ENCODE measurements at regions not wholly inside any gene's neighbourhood (a gene's known extent, or its start where the extent isn't known, plus 50 kb on each side); places are given as distances from the start of the nearest gene placed in this dataset.

DNA sequence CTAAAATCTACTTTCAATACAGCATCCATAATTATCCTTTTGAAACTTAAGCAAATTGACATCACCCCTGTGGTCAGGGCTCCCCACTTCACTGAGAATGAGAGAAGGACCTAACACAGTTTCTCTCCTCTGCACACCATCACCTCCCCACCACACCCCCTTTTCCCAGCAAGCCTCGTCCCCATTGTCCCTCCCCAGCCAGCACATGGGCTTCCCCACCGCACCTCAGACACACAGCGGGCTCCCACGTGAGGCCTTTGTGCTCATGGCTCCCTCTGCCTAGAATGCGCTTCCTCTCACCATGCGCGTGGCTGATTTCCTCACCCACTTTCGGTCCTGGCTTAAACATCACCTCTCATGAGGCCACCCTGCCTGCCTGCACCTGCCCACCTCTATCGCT, 639.0 kb upstream of the FRG1 start:
- no peak for DNase-seq

DNA sequence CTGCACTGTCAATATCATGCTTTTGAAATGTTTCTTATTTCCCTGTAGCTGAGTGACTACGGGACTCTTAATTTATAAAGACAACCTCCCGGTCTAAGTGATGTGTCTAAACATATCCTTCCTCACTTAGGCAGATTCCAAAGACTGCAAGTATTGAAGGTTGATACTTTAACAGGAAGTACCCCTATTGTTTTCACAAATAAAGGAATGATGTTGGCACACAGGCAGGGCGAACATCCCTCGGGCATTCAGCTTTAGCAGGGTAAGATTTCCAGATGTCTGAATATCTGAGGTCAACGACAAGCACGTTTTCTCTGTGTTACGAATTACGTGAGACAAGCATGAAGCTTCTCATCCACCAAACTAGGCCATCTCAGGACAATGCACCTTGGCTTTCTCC, 638.0 kb upstream of the FRG1 start:
- no peak for DNase-seq

DNA sequence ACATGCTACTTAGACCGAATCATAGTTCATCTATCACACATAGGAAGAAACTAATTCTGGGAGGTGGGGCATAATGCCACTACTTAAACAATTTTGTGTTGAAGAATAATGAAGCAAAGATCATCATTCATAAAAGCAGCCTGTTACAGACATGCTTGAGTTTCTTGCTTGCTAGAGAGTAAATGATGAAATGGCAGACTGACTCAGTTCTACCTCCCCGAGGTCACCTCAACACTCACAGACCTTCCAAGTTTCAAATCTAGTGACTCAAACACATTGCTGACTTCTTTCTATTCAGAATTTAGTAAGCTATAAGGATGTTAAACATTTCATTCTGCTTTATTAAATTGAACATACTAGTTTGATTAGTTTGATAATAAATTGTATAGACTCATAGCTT, 636.5 kb upstream of the FRG1 start:
- DNase-seq, result peak; percentile 58

DNA sequence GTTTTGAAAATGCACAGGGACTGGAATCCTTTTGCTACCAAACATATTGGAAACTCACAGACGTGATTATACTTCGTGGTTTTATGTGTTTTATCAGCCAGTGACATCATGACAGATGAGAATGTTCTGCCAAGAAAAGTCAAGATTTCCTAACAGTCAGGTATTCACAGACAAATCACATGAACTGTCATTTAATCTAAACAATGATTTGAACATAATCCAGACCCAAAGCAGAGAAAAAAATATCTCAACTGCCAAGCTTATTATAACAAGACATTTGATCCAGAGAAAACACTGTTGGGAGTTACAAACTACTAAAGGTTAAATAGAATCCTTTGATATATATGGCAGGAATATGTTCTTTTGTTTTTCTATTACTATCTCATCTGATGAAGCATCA, 635.9 kb upstream of the FRG1 start:
- peak; percentile 72 for DNase-seq

DNA sequence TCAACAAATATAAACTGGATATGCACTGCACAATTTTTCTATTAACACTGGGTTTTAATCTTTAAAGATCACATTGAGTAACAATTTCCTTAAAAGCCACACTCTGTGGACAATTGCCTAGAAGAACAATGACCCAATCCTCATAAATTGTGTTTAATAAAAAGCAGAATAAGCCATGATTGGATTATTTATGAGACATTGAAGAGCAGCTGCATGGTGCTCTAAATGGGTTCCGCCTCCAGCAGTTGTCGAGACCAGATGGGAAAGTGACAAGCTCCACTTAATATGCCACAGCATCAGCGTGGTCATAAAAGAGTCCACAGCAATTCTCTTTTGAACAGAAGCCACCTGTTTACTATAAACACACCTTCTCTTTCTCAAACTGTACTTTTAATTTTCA, 635.2 kb upstream of the FRG1 start:
- peak; percentile 34 for DNase-seq

DNA sequence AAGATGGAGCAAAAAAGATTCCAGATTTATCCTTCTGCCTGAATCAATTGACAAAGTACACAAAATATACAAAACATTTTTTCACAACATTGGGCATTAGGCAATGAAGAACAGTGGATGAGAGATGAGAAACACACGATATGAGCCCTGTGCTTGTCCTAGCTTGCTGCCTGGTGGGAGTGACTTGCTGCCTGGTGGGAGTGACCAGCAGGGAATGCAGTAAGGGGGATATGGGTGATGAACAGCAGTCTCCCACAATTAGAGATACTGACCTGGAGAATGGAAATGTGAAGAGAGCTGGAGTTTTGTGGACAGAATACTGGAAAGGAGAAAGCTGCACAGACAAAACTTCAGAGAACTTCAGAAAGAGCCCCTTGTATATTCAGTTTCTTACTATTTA, 629.4 kb upstream of the FRG1 start:
- no peak for DNase-seq

DNA sequence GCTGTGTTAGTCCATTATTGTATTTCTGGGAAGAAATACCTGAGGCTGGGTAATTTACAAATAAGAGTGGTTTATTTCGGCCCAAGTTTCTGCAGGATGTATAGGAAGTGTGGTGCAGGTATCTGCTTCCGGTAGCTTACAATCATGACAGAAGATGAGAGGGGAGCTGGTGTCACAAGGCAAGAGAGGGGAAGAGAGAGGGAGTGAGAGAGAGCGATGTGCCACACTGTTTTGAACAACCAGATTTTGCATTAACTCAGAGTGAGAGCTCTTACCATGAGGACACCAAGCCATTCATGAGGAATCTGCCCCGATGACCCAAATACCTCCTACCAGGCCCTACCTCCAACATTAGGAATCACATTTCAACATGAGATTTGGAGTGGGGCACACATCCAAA, 627.6 kb upstream of the FRG1 start:
- DNase-seq, result no peak

DNA sequence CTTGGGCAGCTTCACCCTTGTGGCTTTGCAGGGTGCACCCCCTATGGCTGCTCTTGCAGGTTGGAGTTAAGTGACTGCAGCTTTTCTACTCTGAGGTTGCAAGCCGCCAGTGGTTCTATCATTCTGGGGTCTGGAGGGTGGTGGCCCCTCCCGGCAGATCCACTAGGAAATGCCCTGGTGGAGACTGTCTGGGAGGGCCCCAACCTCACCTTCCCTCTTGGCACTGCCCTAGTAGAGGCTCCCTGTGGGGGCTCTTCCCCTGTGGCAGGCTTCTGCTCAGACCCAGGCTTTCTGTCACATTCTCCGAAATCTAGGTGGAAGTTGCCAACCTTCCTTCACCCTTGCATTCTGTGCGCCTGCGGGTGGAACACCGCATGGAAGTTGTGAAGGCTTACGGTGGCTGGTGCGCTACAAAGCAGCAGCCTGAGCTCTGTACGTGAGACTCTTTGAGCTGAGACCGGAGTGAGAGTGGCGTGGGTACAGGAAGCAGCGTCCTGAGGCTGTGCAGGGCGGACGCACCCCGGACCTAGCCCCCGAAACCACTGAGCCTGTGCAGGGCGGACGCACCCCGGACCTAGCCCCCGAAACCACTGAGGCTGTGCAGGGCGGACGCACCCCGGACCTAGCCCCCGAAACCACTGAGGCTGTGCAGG, 626.7 kb upstream of the FRG1 start:
- no peak for DNase-seq

DNA sequence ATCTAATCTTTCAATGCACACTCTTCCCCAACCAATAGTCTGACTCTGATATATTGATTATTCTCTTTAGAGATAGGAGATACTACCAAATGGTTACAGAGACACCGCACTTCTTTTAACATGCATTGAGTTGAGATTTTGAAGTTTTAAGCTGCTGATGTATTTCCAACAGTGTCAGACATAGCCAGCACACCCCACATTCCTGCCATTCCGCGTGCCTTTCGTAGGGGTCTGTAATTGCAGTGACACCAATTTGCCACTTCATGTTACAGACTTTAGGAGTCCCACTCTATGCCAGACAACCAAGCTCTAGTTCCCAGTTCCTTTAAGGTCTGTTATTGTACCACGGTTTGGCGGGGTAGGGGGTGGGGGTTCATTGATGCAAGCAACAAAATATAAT, 618.2 kb upstream of the FRG1 start:
- no peak for DNase-seq

DNA sequence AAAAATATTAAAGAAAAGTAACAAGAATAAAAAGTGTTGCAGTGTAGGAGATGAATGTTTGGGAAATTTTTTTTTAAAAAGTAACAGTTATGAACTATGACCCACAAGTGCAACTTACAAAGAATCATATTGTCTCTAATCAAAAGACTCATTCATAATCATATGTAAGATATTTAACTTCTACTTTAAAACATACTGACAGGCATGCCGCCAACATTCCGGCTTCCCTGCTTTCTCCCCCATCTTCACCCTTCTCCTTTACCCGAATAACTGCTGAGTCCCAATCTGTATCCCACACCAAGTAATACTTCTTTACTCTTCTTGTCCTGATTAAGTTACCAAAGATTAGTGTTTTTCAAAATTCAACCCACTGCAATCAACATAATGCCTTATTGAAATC, 598.8 kb upstream of the FRG1 start:
- DNase-seq, result no peak

DNA sequence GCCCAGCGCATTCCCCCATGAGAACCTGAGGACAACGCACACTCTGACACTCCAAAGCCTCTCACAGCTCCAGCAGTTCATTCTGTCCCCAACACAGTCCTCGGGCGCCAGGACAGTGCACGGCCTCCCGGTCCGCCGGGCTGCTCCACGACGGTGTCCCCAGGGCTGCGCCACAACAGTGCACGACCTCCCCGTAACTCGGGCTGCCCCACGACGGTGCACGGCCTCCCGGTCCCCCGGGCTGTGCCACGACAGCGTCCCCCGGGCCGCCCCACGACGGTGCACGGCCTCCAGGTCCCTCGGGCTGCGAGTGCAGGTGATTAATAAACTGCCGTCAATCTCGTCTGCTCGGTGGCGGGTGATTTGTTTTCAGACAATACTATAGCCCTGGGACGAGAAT, 585.1 kb upstream of the FRG1 start:
- no peak for DNase-seq

DNA sequence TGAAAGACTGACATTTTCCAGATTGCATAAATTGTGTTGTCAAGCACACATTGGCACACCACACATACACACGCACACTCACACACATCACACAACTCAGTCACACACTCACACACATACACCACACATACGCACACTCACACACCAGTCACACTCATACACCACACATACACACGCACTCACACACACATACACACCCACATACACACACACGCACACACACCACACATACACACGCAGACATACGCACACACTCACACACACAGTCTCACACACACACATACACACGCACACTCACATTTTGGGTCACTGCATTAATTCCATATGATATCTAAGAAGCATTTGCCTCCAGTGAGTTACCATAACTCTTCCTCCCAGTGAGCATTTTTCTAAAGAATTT, 578.3 kb upstream of the FRG1 start:
- no peak for DNase-seq

DNA sequence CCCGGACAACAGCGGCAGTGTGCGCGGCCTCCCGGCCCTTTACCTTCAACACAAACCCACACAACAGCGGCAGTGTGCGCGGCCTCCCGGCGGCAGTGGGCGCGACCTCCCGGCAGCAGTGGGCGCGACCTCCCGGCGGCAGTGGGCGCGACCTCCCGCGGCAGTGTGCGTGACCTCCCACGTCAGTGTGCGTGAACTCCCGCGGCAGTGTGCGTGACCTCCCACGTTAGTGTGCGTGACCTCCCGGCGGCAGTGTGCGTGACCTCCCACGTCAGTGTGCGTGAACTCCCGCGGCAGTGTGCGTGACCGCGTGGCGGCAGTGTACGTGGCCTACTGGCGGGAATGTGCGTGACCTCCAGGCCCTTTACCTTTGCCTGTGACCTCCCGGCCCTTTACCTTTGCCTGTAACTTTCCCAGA, 576.6 kb upstream of the FRG1 start:
- no peak for DNase-seq

DNA sequence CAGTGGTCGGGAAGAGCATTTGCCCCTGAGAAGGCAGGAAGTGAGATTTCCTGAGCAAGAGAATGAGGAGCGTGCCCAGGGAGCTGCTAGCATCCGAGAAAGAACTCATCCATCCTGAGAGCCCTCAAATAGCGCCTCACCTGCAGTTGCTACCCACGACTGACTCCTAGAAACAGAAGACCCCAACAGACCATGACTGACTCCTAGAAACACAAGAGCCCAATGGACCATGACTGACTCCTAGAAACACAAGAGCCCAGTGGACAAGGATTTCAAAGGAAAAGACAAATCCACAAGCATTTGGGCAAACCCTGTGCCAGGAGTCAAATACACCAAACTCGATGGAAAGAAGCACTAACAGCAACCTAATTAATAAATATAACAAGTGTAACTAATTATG, 575.2 kb upstream of the FRG1 start:
- DNase-seq, result no peak

DNA sequence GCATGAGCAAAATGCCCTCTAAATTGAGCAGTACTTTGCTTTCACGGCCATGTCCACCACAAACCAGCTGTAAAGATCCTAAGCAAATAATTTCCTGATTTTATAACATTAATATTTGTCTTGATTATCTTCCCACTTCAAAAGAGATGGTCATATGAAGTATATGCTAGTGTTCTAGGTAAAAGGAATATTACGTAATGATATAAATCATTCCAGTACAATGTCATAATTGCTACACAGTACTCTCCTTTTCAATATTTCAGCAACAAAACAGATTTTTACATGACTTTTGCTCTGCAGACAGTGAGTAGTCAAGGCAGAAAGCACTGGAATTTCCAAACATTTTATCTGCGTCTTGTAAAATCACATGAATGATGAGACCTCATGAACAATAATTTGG, 572.8 kb upstream of the FRG1 start:
- DNase-seq, result no peak

DNA sequence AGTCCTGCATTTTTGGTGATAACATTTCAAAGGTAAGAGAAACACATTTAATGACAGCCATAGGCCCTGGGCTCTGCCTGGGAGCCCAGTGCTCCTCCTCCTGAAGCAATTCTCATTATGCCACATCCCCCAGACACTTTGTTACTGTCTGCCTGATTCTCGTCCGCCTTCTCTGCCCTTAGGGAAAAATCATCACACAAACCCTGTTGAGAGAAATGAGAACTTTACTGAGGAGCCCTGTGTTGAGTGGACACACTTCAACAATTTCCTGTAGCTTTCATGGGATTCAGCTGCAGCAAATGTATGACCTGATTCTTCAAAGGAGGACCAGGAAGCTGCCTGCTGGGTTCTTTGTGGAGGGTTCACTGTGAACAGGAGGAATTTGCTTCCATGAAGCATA, 566.5 kb upstream of the FRG1 start:
- DNase-seq, result no peak

DNA sequence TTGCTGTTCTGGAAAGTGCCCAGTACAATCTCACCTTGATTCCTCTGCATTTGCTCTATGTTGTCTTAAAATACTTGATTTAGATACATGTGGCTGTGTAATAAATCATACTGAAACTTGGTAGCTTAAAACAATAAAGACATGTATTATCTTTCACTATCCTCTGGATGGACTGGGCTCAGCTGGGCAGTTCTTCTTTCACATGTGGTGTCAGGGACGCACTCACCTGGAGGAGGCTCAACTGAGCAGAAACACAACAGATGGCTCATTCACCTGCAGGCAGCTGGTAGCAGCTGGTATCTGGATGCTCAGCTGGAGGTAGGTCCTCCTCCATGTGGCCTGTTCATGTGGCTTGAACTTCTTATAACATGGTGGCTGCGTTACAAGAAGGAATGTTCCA, 563.8 kb upstream of the FRG1 start:
- DNase-seq, result no peak

DNA sequence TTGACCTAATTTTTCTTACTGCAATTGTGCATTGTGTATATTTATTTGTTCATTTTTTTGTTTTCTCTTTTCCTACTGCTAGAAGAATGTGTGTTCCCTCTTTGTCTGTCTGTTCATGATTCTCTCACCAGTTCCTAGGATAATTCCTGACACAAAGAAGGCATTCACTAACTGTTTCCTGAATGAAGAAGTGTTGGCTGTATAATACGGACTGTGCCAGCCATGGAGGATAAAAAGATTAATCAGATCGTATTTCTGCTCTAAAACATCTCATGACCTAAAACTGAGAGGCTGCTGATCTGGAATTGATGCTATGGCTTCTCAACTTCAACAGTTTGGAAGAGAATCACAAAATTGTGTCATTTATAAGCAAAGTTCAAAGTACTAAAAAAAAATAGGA, 563.1 kb upstream of the FRG1 start:
- no peak for DNase-seq

DNA sequence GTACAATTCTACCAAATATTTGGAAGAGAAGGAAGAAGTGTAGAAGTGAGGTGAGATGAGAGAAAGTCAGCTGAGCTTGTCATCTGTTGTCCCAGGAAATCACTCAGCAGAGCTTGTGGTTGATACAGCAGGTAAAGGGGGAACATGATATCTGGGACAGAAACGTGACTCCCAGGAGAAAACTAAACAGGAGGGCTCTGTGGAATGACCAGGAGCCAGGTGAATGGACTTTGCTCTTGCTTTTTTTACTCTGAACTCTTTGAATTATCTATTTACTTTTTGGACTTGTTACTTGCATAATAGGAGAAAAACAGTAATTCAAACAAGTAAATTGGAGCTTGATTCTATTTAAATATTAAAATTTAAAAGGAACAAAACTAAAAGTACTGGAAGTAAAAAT, 555.6 kb upstream of the FRG1 start:
- no peak for DNase-seq

DNA sequence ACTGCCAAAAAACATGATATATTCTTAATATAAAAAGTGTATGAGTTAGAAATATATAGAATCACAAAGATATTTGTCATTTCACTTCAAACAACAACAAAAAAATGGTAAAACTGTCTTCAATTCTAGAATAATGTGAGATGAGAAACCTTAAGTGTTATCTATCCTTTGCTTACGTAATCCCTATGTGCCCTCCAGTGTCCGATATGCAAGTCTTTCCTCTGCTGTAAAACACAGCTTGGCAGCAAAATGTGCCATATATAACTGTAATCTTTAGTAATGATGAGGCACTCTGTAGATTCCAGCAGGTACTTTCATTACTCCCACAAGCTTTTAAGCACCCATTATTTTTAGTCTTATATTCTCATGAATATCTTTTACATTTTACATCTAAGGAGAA, 555.1 kb upstream of the FRG1 start:
- DNase-seq, result no peak

DNA sequence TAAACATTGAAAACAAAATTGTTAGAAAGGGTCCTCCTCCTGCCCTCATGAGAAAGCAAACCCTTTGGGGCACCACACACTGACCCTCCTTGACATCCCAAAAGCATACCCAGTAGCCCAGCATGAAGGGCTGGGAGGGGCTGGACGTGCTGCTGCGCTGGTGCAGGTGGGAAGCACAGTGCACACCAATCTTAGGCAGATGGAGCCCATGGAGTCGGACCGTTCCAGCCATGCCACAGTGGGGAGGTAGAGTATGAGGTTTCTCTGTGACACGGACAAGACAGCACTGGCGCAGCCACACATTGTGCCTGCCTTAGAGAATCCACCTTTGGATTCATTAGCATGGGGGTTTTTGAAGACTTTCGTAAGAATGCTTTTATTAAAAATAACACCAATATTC, 544.2 kb upstream of the FRG1 start:
- DNase-seq, result no peak

DNA sequence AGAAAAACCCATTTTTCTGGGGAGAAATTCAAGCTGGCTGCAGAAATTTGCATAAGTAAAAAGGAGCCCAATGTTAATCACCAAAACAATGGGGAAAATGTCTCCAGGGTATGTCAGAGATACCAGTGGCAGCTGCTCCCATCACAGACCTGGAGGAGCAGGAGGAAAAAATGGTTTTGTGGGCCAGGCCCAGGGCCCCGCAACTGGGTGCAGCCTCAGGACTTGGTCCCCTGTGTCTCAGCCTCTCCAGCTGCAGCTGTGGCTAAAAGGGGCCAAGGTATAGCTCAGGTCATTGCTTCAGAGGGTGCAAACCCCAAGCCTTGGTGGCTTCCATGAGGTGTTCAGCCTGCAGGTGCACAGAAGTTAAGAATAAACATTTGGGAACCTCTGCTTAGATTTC, 536.4 kb upstream of the FRG1 start:
- no peak for DNase-seq

DNA sequence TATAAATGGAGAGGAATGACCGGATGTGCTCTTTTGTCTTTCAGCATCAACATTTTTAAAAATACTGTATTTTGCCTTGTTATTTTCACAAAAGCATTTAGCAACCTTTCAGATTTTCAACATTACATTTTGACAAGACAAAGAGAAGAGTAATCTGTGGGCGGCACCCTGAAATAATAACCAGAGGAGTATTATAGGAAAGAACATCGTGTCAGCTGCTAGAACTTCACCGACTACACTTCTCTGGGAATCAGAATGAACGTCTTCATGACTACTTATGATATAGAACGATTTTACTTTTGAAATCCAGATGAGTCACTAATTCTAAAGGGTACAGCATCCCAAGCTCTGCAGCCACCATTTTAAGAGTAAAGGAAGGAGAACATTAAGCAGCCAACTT, 531.5 kb upstream of the FRG1 start:
- no peak for DNase-seq

DNA sequence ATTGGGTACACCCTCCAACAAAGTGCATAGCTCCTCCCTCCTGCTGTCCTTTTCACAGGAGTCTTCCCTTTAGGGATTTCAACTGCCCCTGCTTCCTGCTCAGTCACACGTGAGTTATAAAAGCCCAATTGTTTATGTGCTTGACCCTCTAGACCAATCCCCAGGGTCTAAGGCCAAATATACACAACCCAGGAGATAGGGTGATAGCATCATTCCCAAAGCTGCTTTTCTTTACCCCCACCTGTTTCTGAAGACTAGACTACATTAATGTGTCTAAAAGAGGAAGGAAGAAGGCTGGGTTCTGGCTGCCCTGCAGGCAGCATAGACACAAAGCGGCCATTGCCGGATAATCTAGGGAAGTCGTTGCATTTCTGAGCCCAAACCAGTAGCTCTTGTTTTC, 526.7 kb upstream of the FRG1 start:
- no peak for DNase-seq

DNA sequence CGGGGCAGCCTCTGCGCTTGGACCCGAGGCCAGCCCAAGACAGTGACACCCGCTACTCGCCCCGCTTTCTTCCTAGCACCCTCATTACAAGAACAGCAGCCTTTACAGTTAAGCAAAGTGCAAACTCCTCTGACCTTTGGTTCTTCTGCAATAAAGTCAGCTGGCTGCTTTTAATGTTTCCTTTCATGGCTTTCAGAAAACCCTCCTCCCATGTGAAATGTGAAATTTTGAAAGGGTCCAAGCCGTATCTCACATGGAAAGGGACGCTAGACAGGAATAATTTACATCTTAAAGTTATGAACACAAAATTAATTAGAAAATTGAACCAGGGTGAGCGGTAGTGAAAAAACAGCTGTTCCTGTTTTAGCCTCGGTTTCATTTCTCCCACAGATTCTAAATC, 520.1 kb upstream of the FRG1 start:
- no peak for DNase-seq

DNA sequence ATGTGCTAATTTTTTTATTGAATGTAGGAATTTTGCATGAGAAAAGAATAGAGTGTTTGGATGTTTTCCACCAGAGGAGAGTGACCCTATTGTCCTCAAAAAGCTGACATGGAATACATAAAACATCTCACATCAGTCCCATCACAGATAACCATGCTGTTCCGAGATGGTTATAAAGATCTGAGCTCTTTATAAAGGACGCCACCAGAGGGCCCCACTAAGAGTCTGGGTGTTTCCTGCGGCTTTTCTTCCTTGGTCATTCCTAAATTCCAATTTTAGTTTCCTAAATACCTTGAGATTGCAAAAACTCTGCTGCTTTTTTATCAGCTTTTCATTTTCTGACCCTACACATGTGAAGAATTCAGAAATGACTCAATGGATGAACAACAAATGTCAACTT, 504.5 kb upstream of the FRG1 start:
- DNase-seq, result no peak
